ENCODE measurements at regions not wholly inside any gene's neighbourhood (a gene's known extent, or its start where the extent isn't known, plus 50 kb on each side); places are given as distances from the start of the nearest gene placed in this dataset.

- H2AFZ ChIP-seq (ENCODE audit: low read length) = no peak overlapping the region
- no peaks in the 10 kb centered on the region for H3K4me1 ChIP-seq (replicated peaks in 1 of 4; ENCODE audit: control insufficient read depth in 3 of 4, insufficient read depth in 4 of 4, low read length in 3 of 4)
- H3K27me3 ChIP-seq (replicated peaks in 1 of 4; ENCODE audit: control insufficient read depth in 3 of 4, extremely low read depth in 1 of 4, insufficient read depth in 3 of 4, low read length in 3 of 4) = no peaks in the 10 kb centered on the region
- no peak overlapping the region for H3K9ac ChIP-seq (replicated peaks in 1 of 4; ENCODE audit: extremely low read depth in 1 of 4, low read depth in 3 of 4, low read length in 3 of 4)
- H3K79me1 ChIP-seq (ENCODE audit: low read depth, low read length) = no peaks in the 10 kb centered on the region
- H3K23ac ChIP-seq (ENCODE audit: insufficient read length) = no peak overlapping the region
- FAIRE-seq (no peak), DNase-seq (ENCODE audit: low read depth in 1 of 2, low spot score in 2 of 2) (no peak)
- no peak overlapping the region for H3K4ac ChIP-seq (replicated peaks; ENCODE audit: insufficient read length, low read depth, low read length)
- H4K20me1 ChIP-seq (replicated peaks in 1 of 2; ENCODE audit: control insufficient read depth in 1 of 2, insufficient read depth in 2 of 2, low read length in 2 of 2) = no peaks in the 10 kb centered on the region
- H4K91ac ChIP-seq (replicated peaks; ENCODE audit: insufficient read length, low read length) = no peak overlapping the region
- no peak overlapping the region for H2AK5ac ChIP-seq (ENCODE audit: low read depth, low read length)
- H3K56ac ChIP-seq (replicated peaks; ENCODE audit: insufficient read length, low read depth, low read length) = no peak overlapping the region
- H3K79me2 ChIP-seq (ENCODE audit: control insufficient read depth in 1 of 2, insufficient read depth in 2 of 2, low read length in 2 of 2) = no peaks in the 10 kb centered on the region
- no peak overlapping the region for H2BK20ac ChIP-seq (ENCODE audit: low read length)
- no peaks in the 10 kb centered on the region for H3K9me3 ChIP-seq (ENCODE audit: insufficient read depth in 2 of 2, low read depth in 1 of 2, low read length in 1 of 2)
- H3K14ac ChIP-seq (ENCODE audit: insufficient read length) = no peak overlapping the region
- H2BK120ac ChIP-seq (replicated peaks; ENCODE audit: low read depth, low read length) = no peak overlapping the region
- no peak overlapping the region for H2BK5ac ChIP-seq (ENCODE audit: low read depth, low read length)
- WGBS, 2 experiments (ENCODE audit: extremely low coverage in 1 of 2, insufficient coverage in 1 of 2, insufficient read length in 1 of 2, insufficient replicate concordance in 2 of 2, low coverage in 1 of 2, low lambda C conversion rate in 2 of 2, missing lambda C conversion rate in 1 of 2) = 87% methylated on average over 3 of the region's 3 CpGs; no CpG with 5 or more reads in 1 of the 2 experiments
- H3K23me2 ChIP-seq (ENCODE audit: low read depth, low read length) = no peaks in the 10 kb centered on the region
- H2BK12ac ChIP-seq (ENCODE audit: low read depth, low read length) = no peak overlapping the region
- CTCF ChIA-PET (ENCODE audit: partially characterized antibody) = no interaction called here
- H3K4me3 ChIP-seq (ENCODE audit: extremely low read depth in 1 of 4, insufficient read depth in 2 of 4, low read depth in 3 of 4, low read length in 4 of 4) = no peak overlapping the region
- no peak overlapping the region for H3K4me2 ChIP-seq (ENCODE audit: insufficient read depth in 1 of 2, low read depth in 2 of 2, low read length in 2 of 2)
- H4K5ac ChIP-seq (ENCODE audit: insufficient read length, low read depth, low read length) = no peak overlapping the region
- no peak overlapping the region for H3K27ac ChIP-seq (ENCODE audit: low read depth, low read length)
- H2BK15ac ChIP-seq (ENCODE audit: low read length) = no peak overlapping the region
- POLR2A ChIA-PET (ENCODE audit: partially characterized antibody) = no interaction called here
- no peak overlapping the region for H4K8ac ChIP-seq (ENCODE audit: extremely low read depth, insufficient read depth, low read length)
- no peaks in the 10 kb centered on the region for H3K36me3 ChIP-seq (ENCODE audit: control insufficient read depth in 2 of 4, insufficient read depth in 4 of 4, low read length in 3 of 4)
- H3K18ac ChIP-seq (ENCODE audit: extremely low read depth, low read length) = no peak overlapping the region
- TF ChIP-seq NANOG (IDR thresholded peaks at IDR 0.05; ENCODE audit: insufficient read depth, low read depth, low read length, poor library complexity, severe bottlenecking) (no peak), CEBPB (IDR thresholded peaks at IDR 0.05; ENCODE audit: low read depth, low read length) (no peak), EGR1 (IDR thresholded peaks at IDR 0.05; ENCODE audit: borderline replicate concordance, low read depth, low read length) (no peak), TBP (IDR thresholded peaks at IDR 0.05; ENCODE audit: low read depth, low read length) (no peak), CTBP2 (IDR thresholded peaks at IDR 0.05; ENCODE audit: borderline replicate concordance, insufficient read depth, insufficient read length, low read length) (no peak), RNF2 (IDR thresholded peaks at IDR 0.05; ENCODE audit: borderline replicate concordance, low read depth, low read length, missing control alignments, poor library complexity, severe bottlenecking) (no peak), USF2 (IDR thresholded peaks at IDR 0.05; ENCODE audit: low read length) (no peak), MAFK (IDR thresholded peaks at IDR 0.05; ENCODE audit: low read depth, low read length) (no peak), RXRA (IDR thresholded peaks at IDR 0.05; ENCODE audit: insufficient read depth, low read depth, low read length) (no peak), TEAD4 (IDR thresholded peaks at IDR 0.05; ENCODE audit: low read depth, low read length) (no peak), YY1 (IDR thresholded peaks at IDR 0.05; ENCODE audit: low read depth, low read length) (no peak), SP1 (IDR thresholded peaks at IDR 0.05; ENCODE audit: low read depth, low read length) (no peak), POLR2AphosphoS5 (IDR thresholded peaks at IDR 0.05; ENCODE audit: low read depth, low read length) (no peak), CREB1 (IDR thresholded peaks at IDR 0.05) (no peak)
Measured at GRCh38 chr5:130501151-130501865, 597.0 kb downstream of the CHSY3 start.

All from H1 (cell line).